ENCODE measurements at regions not wholly inside any gene's neighbourhood (a gene's known extent, or its start where the extent isn't known, plus 50 kb on each side); places are given as distances from the start of the nearest gene placed in this dataset.

DNA sequence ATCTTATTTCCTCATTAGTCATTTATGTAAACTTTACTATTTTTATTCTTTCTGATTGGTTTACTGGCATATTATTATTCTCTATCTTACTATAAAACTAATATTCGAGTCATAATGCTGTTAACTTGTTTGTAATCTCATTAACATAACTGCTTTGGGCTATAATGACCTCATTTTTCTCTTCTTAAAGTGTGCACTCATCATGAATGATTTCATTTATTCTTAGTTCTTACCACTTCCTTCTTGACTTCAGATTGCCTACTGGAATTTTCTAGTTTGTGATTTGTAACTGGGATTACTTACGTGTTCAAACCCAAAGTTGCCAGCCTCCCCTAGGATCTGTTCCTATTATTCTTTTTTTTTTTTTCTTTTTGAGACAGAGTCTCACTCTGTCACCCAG lies 91.8 kb upstream of the TNFAIP3 start:
- TF ChIP-seq, protein P1, sequence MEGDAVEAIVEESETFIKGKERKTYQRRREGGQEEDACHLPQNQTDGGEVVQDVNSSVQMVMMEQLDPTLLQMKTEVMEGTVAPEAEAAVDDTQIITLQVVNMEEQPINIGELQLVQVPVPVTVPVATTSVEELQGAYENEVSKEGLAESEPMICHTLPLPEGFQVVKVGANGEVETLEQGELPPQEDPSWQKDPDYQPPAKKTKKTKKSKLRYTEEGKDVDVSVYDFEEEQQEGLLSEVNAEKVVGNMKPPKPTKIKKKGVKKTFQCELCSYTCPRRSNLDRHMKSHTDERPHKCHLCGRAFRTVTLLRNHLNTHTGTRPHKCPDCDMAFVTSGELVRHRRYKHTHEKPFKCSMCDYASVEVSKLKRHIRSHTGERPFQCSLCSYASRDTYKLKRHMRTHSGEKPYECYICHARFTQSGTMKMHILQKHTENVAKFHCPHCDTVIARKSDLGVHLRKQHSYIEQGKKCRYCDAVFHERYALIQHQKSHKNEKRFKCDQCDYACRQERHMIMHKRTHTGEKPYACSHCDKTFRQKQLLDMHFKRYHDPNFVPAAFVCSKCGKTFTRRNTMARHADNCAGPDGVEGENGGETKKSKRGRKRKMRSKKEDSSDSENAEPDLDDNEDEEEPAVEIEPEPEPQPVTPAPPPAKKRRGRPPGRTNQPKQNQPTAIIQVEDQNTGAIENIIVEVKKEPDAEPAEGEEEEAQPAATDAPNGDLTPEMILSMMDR (IDR thresholded peaks at IDR 0.05), result no peak
- ATAC-seq (no peak), DNase-seq (no peak)
- no peaks in the 10 kb centered on the region for H3K9me3 ChIP-seq
- peaks cover 16% of the 10 kb centered on the region for H3K4me1 ChIP-seq
- H3K27ac ChIP-seq, result no peak overlapping the region
- no peaks in the 10 kb centered on the region for H3K27me3 ChIP-seq (ENCODE audit: low read depth)
- no peaks in the 10 kb centered on the region for H3K36me3 ChIP-seq
- H3K4me3 ChIP-seq, result no peak overlapping the region
- intact Hi-C loops (cut with DNase I), result no loop called here

DNA sequence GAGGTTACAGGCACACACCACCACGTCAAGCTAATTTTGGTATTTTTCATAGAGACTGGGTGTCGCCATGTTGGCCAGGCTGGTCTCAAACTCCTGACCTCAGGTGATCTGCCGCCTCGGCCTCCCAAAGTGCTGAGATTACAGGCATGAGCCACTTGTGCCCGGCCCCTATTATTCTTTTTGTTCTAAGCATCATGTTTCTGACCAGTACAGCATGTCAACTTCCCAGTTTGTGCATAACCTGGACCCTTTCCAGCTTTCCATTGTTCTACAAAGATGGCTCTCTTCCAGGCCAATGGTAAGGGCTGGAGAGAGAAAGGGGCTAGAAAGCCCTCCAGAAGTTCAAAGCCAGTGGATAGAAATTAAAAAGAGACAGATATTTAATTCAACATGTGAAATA lies 91.3 kb upstream of the TNFAIP3 start:
- Histone ChIP-seq H3K27ac (peak overlapping the region; percentile 49), H3K36me3 (no peaks in the 10 kb centered on the region)
- intact Hi-C loops (cut with DNase I), result no loop called here

DNA sequence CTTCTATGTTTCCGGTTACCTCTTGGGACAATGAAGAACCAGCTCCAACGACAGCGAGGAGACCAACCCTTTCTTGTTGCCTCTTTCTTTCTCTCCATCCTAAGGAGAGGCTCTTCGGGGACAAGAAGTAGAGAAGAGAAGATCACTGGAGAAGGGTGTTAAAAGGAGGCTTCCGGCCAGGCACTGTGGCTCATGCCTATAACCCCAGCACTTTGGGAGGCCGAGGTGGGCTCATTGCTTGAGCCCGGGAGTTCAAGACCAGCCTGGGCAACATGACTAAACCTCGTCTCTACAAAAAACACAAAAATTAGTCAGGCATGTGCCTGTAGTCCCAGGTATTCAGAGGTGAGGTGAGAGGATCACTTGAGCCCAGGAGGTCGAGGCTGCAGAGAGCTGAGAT lies 90.8 kb upstream of the TNFAIP3 start:
- DNase-seq, result no peak
- H3K4me1 ChIP-seq, result peaks cover 16% of the 10 kb centered on the region
- H3K36me3 ChIP-seq, result no peaks in the 10 kb centered on the region
- no peaks in the 10 kb centered on the region for H3K27me3 ChIP-seq (ENCODE audit: low read depth)
- intact Hi-C loops (cut with DNase I), result no loop called here
- TF ChIP-seq, protein P1 (IDR thresholded peaks at IDR 0.05), result no peak
- H3K9me3 ChIP-seq, result no peaks in the 10 kb centered on the region
- H3K4me3 ChIP-seq, result no peak overlapping the region
- no peak for ATAC-seq
- peak overlapping the region; percentile 49 for H3K27ac ChIP-seq

More for the DNA sequence above, 91.3 kb upstream of the TNFAIP3 start:
- H3K4me1 ChIP-seq, result peaks cover 16% of the 10 kb centered on the region
- ATAC-seq, result no peak
- H3K9me3 ChIP-seq, result no peaks in the 10 kb centered on the region
- TF ChIP-seq, protein P1 (IDR thresholded peaks at IDR 0.05), result no peak
- no peak for DNase-seq
- H3K27me3 ChIP-seq (ENCODE audit: low read depth), result no peaks in the 10 kb centered on the region
- no peak overlapping the region for H3K4me3 ChIP-seq

DNA sequence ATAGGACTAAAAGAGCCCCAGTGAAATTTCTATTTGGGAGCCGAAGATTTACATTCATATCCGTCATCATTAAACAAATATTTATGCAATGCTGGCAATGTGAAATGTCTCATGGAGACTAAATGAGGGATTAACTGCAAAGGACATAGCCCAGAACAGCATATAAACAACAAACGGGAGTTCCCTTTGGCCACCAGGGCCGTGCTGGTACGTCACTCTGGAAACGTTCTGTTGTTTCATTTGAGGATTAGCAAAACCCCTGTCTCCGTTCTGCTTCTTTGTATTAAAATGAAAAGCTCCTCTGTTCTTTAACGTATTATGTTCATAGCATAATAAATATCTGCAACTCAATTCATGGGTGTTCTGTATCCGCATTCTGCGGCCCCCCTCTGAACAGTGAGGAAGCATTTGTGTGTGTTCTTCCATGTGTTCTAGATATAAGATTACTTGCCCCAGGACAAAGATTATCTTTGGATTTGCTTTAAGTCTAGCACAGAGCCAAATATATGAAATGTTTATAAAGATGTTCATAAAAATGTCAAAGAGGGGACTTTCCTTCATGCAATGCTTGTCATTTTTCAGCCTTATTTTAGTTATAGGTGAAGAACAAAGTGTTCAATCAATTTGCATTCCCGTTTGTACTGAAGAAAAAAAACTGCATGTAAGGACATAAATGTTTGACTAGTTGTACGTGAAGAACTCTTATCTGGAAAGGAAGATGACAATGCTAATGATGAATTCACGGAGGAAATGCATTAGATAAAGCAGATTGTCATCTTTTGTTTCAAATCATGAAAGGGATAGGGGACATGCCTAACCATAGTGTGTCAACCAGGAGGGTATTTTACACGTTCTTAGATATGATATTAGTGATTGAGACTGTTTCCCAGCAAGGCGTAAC lies 90.0 kb upstream of the TNFAIP3 start:
- H3K27ac ChIP-seq, result peak overlapping the region; percentile 49
- DNase-seq, result no peak
- H3K27me3 ChIP-seq (ENCODE audit: low read depth), result no peaks in the 10 kb centered on the region
- no peak overlapping the region for H3K4me3 ChIP-seq
- no peaks in the 10 kb centered on the region for H3K36me3 ChIP-seq
- intact Hi-C loops (cut with DNase I), result no loop called here
- ATAC-seq, result peak in 1 of 2 donors; percentile 52
- peaks cover 16% of the 10 kb centered on the region for H3K4me1 ChIP-seq
- TF ChIP-seq, protein P1 (IDR thresholded peaks at IDR 0.05), result no peak
- H3K9me3 ChIP-seq, result no peaks in the 10 kb centered on the region

DNA sequence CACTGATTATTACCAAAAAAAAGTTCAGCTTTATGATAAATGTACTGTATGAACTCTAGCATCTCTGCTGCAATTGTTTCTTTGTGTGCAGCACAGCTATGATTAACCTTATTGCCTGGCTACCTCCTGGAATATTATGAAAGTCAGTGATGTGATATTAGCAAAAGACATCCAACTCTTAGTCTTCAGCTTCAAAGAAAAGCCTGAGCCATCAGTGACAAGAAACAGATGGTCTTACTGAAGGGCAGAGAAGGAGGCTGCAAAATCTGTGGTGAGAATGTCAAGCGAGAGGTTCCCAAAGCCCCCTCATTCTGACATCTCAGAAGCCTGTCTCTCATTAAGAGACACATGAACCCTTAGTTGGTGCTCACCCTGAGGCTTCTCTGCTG lies 89.4 kb upstream of the TNFAIP3 start:
- peak in 1 of 2 donors; percentile 6 for ATAC-seq
- peak overlapping the region; percentile 49 for H3K27ac ChIP-seq
- no peak for DNase-seq

More for the DNA sequence above, 89.4 kb upstream of the TNFAIP3 start:
- TF ChIP-seq, protein P1 (IDR thresholded peaks at IDR 0.05), result no peak
- Histone ChIP-seq H3K36me3 (no peaks in the 10 kb centered on the region), H3K4me3 (no peak overlapping the region), H3K27me3 (ENCODE audit: low read depth) (no peaks in the 10 kb centered on the region), H3K4me1 (peaks cover 16% of the 10 kb centered on the region), H3K9me3 (no peaks in the 10 kb centered on the region)
- intact Hi-C loops (cut with DNase I), result no loop called here
